HG03520 (cell line): ENCODE measurements at regions not wholly inside any gene's neighbourhood (a gene's known extent, or its start where the extent isn't known, plus 50 kb on each side); places are given as distances from the start of the nearest gene placed in this dataset.
"Not testable (repeated sequence)": the region's sequence is repeated elsewhere in the genome, so short reads cannot be mapped to it uniquely, and the experiment has no call there.

Source experiments
- ATAC-seq: cut with Tn5 transposase; IDR thresholded peaks from one replicate; pipeline ENCODE4 v1.9.1; 2021; ENCODE audit warnings: mild to moderate bottlenecking, moderate library complexity; ENCODE audit not compliant: unreplicated experiment

- no peak for ATAC-seq
These were observed 57.5 kb upstream of the GC start for GRCh38 chr4:71841336-71841735.

GRCh38 chr4:71847300-71847699 lies 63.4 kb upstream of the GC start:
- no peak for ATAC-seq

- ATAC-seq, result no peak
These were observed 72.1 kb upstream of the GC start for GRCh38 chr4:71855944-71856343.

GRCh38 chr4:71857713-71858451 lies 74.0 kb upstream of the GC start:
- no peak for ATAC-seq

- no peak for ATAC-seq
These were observed 76.8 kb upstream of the GC start for GRCh38 chr4:71860643-71861042.

GRCh38 chr4:71862315-71862714 lies 78.4 kb upstream of the GC start:
- no peak for ATAC-seq

GRCh38 chr4:71863457-71863856 lies 79.6 kb upstream of the GC start:
- no peak for ATAC-seq

GRCh38 chr4:71864380-71864779 lies 80.5 kb upstream of the GC start:
- no peak for ATAC-seq

- ATAC-seq, result no peak
These were observed 82.5 kb upstream of the GC start for GRCh38 chr4:71866212-71866885.

- no peak for ATAC-seq
These were observed 83.7 kb upstream of the GC start for GRCh38 chr4:71867598-71867997.

GRCh38 chr4:71870456-71870855 lies 86.6 kb upstream of the GC start:
- ATAC-seq, result no peak

GRCh38 chr4:71872221-71872620 lies 88.3 kb upstream of the GC start:
- ATAC-seq, result no peak

GRCh38 chr4:71872767-71873415 lies 89.0 kb upstream of the GC start:
- ATAC-seq, result no peak

- ATAC-seq, result no peak
These were observed 94.5 kb upstream of the GC start for GRCh38 chr4:71878376-71878775.

- no peak for ATAC-seq
These were observed 98.4 kb upstream of the GC start for GRCh38 chr4:71882113-71882841.

- peak; percentile 65 for ATAC-seq
These were observed 116.5 kb upstream of the GC start for GRCh38 chr4:71900366-71900765.

- not testable (repeated sequence) for ATAC-seq
These were observed 121.7 kb upstream of the GC start for GRCh38 chr4:71905594-71905993.

GRCh38 chr4:71906096-71906495 lies 122.2 kb upstream of the GC start:
- no peak for ATAC-seq

GRCh38 chr4:71907071-71907470 lies 123.2 kb upstream of the GC start:
- no peak for ATAC-seq

GRCh38 chr4:71907782-71908181 lies 123.9 kb upstream of the GC start:
- peak; percentile 79 for ATAC-seq

GRCh38 chr4:71913275-71913674 lies 118.5 kb upstream of the NPFFR2 start:
- ATAC-seq, result no peak
